SHP77 (cell line): ENCODE measurements at regions not wholly inside any gene's neighbourhood (a gene's known extent, or its start where the extent isn't known, plus 50 kb on each side); places are given as distances from the start of the nearest gene placed in this dataset.
A peak's percentile ranks its signal among the peaks of the same experiment; 100 is the strongest.
"Not testable (repeated sequence)": the region's sequence is repeated elsewhere in the genome, so short reads cannot be mapped to it uniquely, and the experiment has no call there.

Experiments used
- DNase-seq, 2 experiments: peaks; one replicate each; lab custom pipeline; 2025; lab: John Stamatoyannopoulos, UW

DNA sequence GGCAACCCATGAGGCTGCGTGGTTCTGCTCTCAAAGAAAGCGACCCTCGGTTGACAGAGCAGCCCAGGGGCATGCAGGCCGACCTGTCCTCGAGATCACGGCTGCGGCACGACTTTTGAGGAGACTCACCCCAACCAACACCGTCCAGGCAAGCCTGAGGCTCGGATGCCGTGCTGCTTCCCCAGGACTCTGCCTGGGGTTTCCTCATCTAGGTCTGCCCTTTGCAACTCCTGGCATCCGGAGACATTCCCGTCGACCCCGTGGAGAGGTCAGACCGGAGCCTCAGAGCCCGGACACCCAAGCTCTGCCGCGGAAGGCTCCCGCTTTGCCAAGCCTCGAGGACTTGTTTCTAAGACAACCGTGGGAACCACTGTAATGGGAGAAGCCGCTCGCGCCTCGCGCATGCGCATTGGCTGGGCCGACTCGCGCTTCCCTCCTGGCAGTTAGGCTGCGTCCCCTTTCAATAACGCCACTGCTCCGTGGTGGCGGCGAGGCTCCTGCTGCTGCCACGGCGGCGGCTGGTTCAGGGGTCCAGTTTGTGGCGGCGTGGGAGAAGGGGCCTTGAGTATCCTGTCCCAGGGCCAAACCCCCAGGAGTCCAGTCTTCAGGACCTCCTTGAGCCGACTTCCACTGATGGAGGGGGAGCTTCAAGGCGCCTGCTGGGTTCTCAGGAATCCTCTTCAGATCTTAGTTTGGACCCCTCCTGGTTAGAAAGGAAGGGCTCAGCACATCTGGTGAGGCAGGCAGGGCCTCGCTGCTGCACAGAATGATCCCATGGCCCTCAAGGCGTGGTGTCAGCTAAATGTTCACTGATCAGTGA lies 101.7 kb upstream of the ZNF337 start:
- not testable (repeated sequence) for DNase-seq

GRCh38 chr20:25797062-25797461 lies 100.4 kb upstream of the ZNF337 start:
- DNase-seq: not testable (repeated sequence)

- DNase-seq: not testable (repeated sequence)
These were observed 80.6 kb upstream of the ZNF337 start for GRCh38 chr20:25777241-25777640.

DNA sequence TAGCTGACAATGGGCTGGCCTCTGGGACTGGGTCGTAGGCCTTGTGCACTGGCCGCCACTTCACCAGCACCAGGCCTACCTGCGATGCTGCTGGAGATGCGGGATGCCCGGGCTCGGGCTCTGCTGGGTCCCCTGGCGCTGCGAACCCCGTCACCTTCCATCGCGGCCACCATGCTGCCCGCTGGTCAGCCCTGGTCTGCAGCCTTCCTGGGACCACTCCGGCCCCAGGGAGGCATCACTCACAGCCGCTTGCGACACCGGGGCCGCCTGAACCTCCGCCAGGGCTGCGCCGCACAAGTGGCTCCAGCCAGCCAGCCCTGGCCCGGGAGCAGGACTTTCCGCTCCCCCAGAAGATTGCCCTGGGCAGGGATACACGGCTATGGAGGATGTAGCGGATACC lies 78.1 kb upstream of the ZNF337 start:
- DNase-seq: not testable (repeated sequence)

DNA sequence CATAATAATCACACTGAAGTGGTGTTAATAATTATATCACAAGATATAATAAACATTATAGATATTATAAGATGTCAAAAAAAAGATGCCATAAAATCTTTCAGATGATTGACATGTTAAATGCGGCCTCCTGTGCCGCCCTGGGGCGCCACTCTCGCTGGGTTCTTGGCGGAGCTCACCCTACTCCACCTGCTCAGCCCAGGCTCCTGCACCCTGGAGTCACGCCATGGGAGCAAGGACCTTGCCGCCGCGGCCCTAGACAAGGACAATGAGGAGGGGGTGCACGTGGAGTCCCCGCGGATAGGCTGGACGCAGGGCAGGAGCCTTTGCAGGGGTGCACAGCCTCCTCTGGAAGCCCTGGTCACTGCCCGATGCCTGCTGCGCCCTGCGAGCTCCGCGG lies 77.5 kb upstream of the ZNF337 start:
- not testable (repeated sequence) for DNase-seq

- not testable (repeated sequence) for DNase-seq
These were observed 75.8 kb upstream of the ZNF337 start for GRCh38 chr20:25772437-25772836.

GRCh38 chr20:25771818-25772217 lies 75.2 kb upstream of the ZNF337 start:
- not testable (repeated sequence) for DNase-seq

- DNase-seq: no peak
These were observed 64.9 kb upstream of the ZNF337 start for GRCh38 chr20:25761596-25761995.

DNA sequence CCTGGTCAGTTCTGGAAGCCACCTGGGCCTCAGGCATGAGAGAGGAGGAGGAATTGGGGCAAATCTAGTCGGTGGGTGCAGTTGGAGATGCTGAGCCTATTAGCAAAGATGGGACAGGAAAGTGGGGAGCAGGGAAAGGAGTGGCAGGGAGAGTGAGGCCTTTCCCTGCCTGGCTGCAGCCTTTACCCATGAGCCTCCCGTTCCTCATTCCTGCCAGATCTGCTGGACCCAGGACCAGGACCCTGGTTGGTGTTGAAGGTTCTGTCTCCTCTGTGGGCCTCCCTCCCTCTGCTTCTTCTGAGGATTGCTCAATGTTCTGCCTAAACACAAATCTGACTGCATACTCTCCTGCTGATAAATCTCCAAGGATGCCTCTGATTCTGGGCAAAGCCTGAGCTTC lies 64.4 kb upstream of the ZNF337 start:
- not testable (repeated sequence) for DNase-seq

GRCh38 chr20:25750765-25751696 lies 54.4 kb upstream of the ZNF337 start:
- DNase-seq: peak; percentile 72 to 80

DNA sequence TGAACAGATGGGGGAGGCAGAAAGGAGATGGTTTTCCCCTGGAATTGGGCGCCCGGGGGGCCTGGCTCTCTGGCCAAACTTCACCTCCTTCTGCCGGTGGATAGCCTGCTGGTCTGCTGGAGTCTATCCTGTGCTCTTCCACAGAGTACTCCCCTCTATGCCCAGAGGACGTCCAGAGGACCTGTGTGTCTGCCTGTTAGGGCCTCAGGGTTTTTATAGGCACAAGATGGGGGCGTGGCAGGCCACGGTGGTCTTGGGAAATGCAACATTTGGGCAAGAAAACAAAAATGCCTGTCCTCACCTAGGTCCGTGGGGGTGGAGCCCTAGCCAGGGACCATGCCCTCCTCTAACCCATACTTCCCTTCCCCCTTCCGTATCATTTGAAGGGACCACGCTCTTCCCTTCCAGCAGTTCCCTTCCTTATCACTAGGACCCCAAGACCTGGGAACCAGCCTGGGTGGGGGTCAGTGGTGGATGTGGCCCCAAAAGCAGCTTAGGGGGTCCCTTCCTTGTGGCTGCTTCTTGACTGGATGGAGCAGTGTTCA lies 53.6 kb upstream of the ZNF337 start:
- peak; percentile 43 to 50 for DNase-seq

DNA sequence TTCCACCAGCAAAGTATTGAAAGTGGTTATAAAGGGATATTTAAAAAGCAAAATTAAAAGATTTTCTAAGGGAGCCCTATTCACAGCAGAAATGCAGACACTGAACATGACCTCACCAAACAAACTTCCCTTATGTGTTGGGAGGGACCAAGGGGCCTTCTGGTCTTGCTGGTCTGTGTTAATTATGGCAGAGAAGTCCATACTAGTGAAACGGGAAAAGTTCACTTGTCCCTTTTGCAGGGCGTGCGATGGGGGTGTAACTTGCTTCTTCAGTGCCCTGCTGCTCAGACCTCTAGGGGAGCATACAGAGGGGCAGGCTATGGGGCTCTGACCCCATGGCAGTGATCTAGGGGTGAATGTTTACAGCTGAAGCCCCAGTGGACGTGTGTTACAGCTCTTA lies 53.0 kb upstream of the ZNF337 start:
- DNase-seq: no peak
